A673 (cell line): ENCODE measurements at regions not wholly inside any gene's neighbourhood (a gene's known extent, or its start where the extent isn't known, plus 50 kb on each side); places are given as distances from the start of the nearest gene placed in this dataset.

ENCODE experiments used
- CTCF ChIP-seq: fragments of 300-800, 200-600 bp; sonication (generic); conservative IDR thresholded peaks from 2 replicates; pipeline ENCODE4 v1.5.1; 2017; ENCODE audit warnings: low read depth, mild to moderate bottlenecking, antibody characterized with exemption, low read length, moderate library complexity, mixed read lengths
- EZH2 ChIP-seq: fragments of 200-600 bp; sonication (generic); IDR thresholded peaks from 2 replicates; pipeline ENCODE4 v1.6.1; 2017; ENCODE audit warnings: borderline replicate concordance, low read depth, mild to moderate bottlenecking, mixed read lengths, antibody characterized with exemption, low read length; ENCODE audit not compliant: poor library complexity, severe bottlenecking

GRCh38 chr11:48683226-48683720 is 194.7 kb downstream of the OR4A47 start:
- no peak for TF ChIP-seq EZH2
- no peak for TF ChIP-seq CTCF
